ENCODE measurements at regions not wholly inside any gene's neighbourhood (a gene's known extent, or its start where the extent isn't known, plus 50 kb on each side); places are given as distances from the start of the nearest gene placed in this dataset.

- in situ Hi-C loops (cut with HindIII; ENCODE audit: low sequenced_read_pairs), result no loop called here
These were observed 107.1 kb upstream of the TSHZ2 start for GRCh38 chr20:52864916-52865605.

- in situ Hi-C loops (cut with HindIII; ENCODE audit: low sequenced_read_pairs), result no loop called here
These were observed 112.8 kb upstream of the TSHZ2 start for GRCh38 chr20:52859156-52859876.

- in situ Hi-C loops (cut with HindIII; ENCODE audit: low sequenced_read_pairs), result no loop called here
These were observed 119.4 kb upstream of the TSHZ2 start for GRCh38 chr20:52852714-52853113.

- in situ Hi-C loops (cut with HindIII; ENCODE audit: low sequenced_read_pairs), result no loop called here
These were observed 124.3 kb upstream of the TSHZ2 start for GRCh38 chr20:52847731-52848359.

DNA sequence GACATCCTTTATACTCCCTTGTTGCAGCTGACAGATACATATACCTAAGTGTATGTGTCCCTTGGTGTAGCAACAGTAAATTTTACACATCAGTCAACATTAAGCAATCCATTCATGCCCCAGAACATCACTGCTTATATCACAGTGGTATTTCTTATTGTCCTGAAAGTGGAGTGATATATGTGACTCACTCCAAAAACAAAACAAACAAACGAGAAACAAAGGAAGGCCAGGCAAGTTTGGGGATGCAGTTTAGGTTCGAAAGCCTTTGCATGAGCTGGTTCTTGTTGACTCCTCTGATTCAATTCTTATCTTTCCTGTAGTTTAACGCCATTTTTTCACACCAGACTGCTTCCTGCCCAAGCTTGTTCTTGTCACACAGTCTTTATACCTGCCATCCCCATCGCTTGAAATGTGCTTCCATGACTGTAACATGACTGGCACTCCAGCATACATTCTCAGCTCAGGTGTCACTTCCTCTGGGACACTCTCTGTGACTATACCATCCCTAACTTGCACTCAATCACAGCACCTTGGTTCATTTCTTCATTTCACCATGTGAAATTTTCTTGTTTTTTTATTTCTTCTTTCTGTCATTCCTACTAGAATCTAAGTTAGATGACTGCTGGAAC is 125.0 kb upstream of the TSHZ2 start:
- in situ Hi-C loops (cut with HindIII; ENCODE audit: low sequenced_read_pairs), result no loop called here

DNA sequence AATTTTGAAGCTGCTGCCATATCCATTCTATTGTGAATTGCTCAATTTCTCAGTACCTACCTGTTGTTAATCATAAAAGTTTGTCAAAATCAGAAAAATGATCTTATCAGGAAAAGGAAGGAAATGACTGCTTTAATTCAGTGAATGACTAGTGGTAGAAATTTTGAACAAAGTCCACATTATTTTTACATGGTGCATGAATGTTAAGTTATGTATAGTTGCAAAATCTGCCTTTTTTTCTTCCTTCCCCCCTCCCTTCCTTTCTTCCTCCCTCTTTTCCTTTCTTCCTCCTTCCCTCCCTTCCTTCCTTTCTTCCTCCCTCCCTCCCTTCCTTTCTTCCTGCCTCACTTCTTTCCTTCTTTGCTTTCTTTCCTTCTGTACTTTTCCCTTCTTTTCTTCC is 127.1 kb upstream of the TSHZ2 start:
- in situ Hi-C loops (cut with HindIII; ENCODE audit: low sequenced_read_pairs), result no loop called here

- in situ Hi-C loops (cut with HindIII; ENCODE audit: low sequenced_read_pairs), result no loop called here
These were observed 128.7 kb upstream of the TSHZ2 start for GRCh38 chr20:52843425-52843824.

GRCh38 chr20:52841003-52841402 is 131.2 kb upstream of the TSHZ2 start:
- in situ Hi-C loops (cut with HindIII; ENCODE audit: low sequenced_read_pairs), result no loop called here

DNA sequence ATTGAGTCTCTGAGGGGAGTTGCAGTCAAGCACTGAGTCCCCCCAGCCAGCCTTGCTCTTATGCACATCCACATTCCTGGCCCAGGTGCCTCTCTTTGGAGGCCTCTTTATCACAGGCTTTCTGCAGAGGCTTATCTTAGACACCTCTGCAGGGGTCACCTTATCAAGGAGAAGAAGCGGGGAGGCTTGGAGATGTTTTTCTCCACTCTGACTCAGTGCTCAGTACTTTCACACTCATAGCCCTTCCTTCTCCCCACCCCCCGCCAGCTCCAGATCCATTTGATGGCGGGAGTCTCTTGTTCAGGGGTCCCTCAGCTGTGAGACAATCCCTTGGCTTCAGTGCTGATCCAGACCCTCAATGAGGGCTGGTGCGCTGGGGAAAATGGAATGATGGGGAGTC is 132.1 kb upstream of the TSHZ2 start:
- in situ Hi-C loops (cut with HindIII; ENCODE audit: low sequenced_read_pairs), result no loop called here

- in situ Hi-C loops (cut with HindIII; ENCODE audit: low sequenced_read_pairs), result no loop called here
These were observed 133.5 kb upstream of the TSHZ2 start for GRCh38 chr20:52838510-52839241.

DNA sequence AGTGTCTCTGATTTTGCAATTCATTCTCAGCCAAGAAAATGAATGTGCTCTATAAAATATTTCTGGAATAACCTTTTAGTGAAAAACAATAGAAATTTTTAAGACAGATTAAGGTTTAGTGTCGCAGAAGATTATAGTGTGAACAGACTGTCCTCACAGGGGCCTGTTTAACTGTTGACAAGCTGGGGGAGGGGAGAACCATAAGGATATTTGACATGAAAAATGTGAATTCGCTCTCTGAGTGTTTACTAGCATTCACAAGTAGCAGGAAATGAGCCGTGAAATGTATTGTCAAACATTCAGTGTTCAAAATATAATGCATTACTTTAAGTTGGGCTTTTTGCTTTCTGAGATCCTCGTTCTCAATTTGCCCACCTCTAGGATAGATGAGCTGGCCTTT is 134.8 kb upstream of the TSHZ2 start:
- in situ Hi-C loops (cut with HindIII; ENCODE audit: low sequenced_read_pairs), result no loop called here

- in situ Hi-C loops (cut with HindIII; ENCODE audit: low sequenced_read_pairs), result no loop called here
These were observed 138.3 kb upstream of the TSHZ2 start for GRCh38 chr20:52833901-52834300.

DNA sequence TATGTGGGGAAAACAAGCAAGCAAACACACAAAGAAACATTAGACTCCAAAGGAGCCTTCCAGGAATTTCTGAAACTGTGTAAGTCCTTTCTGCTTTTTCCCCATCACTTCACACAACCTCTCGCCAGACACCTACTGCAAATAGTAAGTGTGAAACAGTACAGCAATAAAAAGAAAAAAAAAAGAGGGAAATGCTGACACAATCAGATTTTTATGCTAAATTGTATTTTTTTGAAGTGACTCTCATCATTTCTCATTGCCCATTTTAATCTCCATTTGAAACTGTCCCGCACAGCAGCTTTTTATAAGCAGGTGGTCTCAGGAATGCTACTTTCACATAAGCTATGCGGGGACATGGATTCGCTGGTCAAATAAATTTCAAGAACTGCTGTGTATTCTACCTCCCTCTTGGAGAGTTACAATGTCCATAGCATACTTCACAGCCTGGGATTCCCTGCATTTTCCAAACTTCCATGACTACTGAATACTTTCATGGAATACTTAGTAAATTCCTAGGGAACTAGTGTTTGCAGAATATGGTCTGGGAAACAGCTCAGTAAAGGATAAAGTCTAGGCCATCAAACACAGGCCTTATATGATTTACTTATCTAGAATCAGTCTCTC is 139.9 kb upstream of the TSHZ2 start:
- in situ Hi-C loops (cut with HindIII; ENCODE audit: low sequenced_read_pairs), result no loop called here

GRCh38 chr20:52830598-52830997 is 141.6 kb upstream of the TSHZ2 start:
- in situ Hi-C loops (cut with HindIII; ENCODE audit: low sequenced_read_pairs), result no loop called here

- in situ Hi-C loops (cut with HindIII; ENCODE audit: low sequenced_read_pairs), result no loop called here
These were observed 143.0 kb upstream of the TSHZ2 start for GRCh38 chr20:52829111-52829510.

GRCh38 chr20:52828199-52828598 is 144.0 kb upstream of the TSHZ2 start:
- in situ Hi-C loops (cut with HindIII; ENCODE audit: low sequenced_read_pairs), result no loop called here

GRCh38 chr20:52826722-52827121 is 145.4 kb upstream of the TSHZ2 start:
- in situ Hi-C loops (cut with HindIII; ENCODE audit: low sequenced_read_pairs), result no loop called here

DNA sequence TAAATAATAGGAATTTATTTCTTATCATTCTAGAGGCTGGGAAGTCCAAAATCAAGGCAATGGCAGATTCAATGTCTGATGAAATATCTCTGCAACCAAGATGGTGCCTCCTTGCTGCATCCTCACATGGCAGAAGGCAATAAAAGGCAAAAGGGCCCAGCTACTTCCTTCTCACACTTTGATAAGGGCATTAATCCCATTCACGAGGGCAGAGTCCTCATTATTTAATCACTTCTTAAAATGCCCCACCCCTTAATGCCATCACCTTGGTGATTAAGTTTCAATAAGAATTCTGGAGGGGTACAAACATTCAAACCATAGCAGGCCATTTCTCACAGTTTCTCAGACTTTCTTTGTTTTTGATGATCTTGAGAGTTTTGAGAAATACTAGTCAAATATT is 145.8 kb upstream of the TSHZ2 start:
- in situ Hi-C loops (cut with HindIII; ENCODE audit: low sequenced_read_pairs), result no loop called here

- in situ Hi-C loops (cut with HindIII; ENCODE audit: low sequenced_read_pairs), result no loop called here
These were observed 147.5 kb upstream of the TSHZ2 start for GRCh38 chr20:52824494-52825216.

GRCh38 chr20:52823303-52823702 is 148.9 kb upstream of the TSHZ2 start:
- in situ Hi-C loops (cut with HindIII; ENCODE audit: low sequenced_read_pairs), result no loop called here

Data from endothelial cell of hepatic sinusoid (primary cell).